SU-DHL-6 (cell line): ENCODE measurements at regions not wholly inside any gene's neighbourhood (a gene's known extent, or its start where the extent isn't known, plus 50 kb on each side); places are given as distances from the start of the nearest gene placed in this dataset.

Experiments used
- H2AFZ ChIP-seq: fragments of 200-600 bp; sonication (generic); 2 replicates; pipeline ENCODE4 v1.6.1; 2014; ENCODE audit warnings: low read depth, mild to moderate bottlenecking, moderate library complexity, mixed read lengths, antibody characterized with exemption, low read length; ENCODE audit not compliant: severe bottlenecking
- H3F3A ChIP-seq: fragments of 200-600 bp; shearing (Covaris generic); 2 replicates; pipeline ENCODE4 v1.6.0; 2016; ENCODE audit warnings: antibody characterized with exemption, mild to moderate bottlenecking; ENCODE audit not compliant: insufficient read depth
- H3K27ac ChIP-seq: fragments of 200-600 bp; sonication (generic); 2 replicates; pipeline ENCODE4 v1.5.1; 2016; ENCODE audit warnings: low read depth, mild to moderate bottlenecking, low read length, moderate library complexity, mixed read lengths
- H3K27me3 ChIP-seq: fragments of 200-600 bp; sonication (generic), shearing (Covaris generic); 2 replicates; pipeline ENCODE4 v1.6.0; 2014; ENCODE audit warnings: mild to moderate bottlenecking, low read length
- H3K36me3 ChIP-seq: fragments of 200-600 bp; sonication (generic); 2 replicates; pipeline ENCODE4 v1.6.1; 2014; ENCODE audit warnings: mild to moderate bottlenecking, low read length, mixed read lengths
- H3K4me2 ChIP-seq: fragments of 300-600, 200-600 bp; shearing (Covaris generic), sonication (generic); 2 replicates; pipeline ENCODE4 v1.6.0; 2014; ENCODE audit warnings: low read length, low read depth, mild to moderate bottlenecking; ENCODE audit not compliant: poor library complexity, severe bottlenecking
- H3K4me3 ChIP-seq: fragments of 200-600 bp; sonication (generic); 2 replicates; pipeline ENCODE4 v1.5.1; 2014; ENCODE audit warnings: antibody characterized with exemption, low read length, mild to moderate bottlenecking, mixed read lengths; ENCODE audit not compliant: insufficient read depth, poor library complexity, severe bottlenecking
- H3K79me2 ChIP-seq: fragments of 200-600 bp; sonication (generic); 2 replicates; pipeline ENCODE4 v1.6.1; 2014; ENCODE audit warnings: mild to moderate bottlenecking, low read length, moderate library complexity; ENCODE audit not compliant: insufficient read depth
- H3K9ac ChIP-seq: fragments of 200-600 bp; sonication (generic); 2 replicates; pipeline ENCODE4 v1.7.0; 2014; ENCODE audit warnings: mild to moderate bottlenecking, low read length
- H3K9me2 ChIP-seq: fragments of 200-600 bp; sonication (generic); replicated peaks from 2 replicates; pipeline ENCODE4 v1.6.1; 2014; ENCODE audit warnings: low read length; ENCODE audit not compliant: insufficient read depth
- H3K9me3 ChIP-seq: fragments of 200-600 bp; sonication (generic); 2 replicates; pipeline ENCODE4 v1.6.1; 2014; ENCODE audit warnings: low read length, mixed read lengths; ENCODE audit not compliant: insufficient read depth
- H4K20me1 ChIP-seq: fragments of 200-600 bp; sonication (generic); 2 replicates; pipeline ENCODE4 v1.6.1; 2014; ENCODE audit warnings: low read depth, mild to moderate bottlenecking, antibody characterized with exemption, low read length, moderate library complexity, mixed read lengths
- CTCF ChIP-seq: fragments of 200-600 bp; sonication (generic); IDR thresholded peaks from one replicate; pipeline ENCODE4 v1.5.1; 2017; ENCODE audit warnings: antibody characterized with exemption, mild to moderate bottlenecking, low read length, moderate library complexity; ENCODE audit not compliant: insufficient read depth, poor library complexity, severe bottlenecking
- EZH2phosphoT487 ChIP-seq: fragments of 200-600 bp; sonication (generic), shearing (Covaris generic); conservative IDR thresholded peaks from 2 replicates; pipeline ENCODE4 v1.6.1; 2018; ENCODE audit warnings: mild to moderate bottlenecking, antibody characterized with exemption, low read length, moderate library complexity, mixed read lengths

GRCh38 chr16:66014221-66014620, 352.3 kb upstream of the CDH5 start:
- Histone ChIP-seq H3K9ac (no peak overlapping the region), H4K20me1 (no peaks in the 10 kb centered on the region), H3K4me2 (no peak overlapping the region), H2AFZ (no peak overlapping the region), H3K4me3 (no peak overlapping the region), H3K9me3 (no peaks in the 10 kb centered on the region), H3K27ac (no peak overlapping the region), H3K36me3 (no peaks in the 10 kb centered on the region), H3K27me3 (no peaks in the 10 kb centered on the region), H3K9me2 (no peaks in the 10 kb centered on the region), H3F3A (no peaks in the 10 kb centered on the region), H3K79me2 (no peaks in the 10 kb centered on the region)
- TF ChIP-seq EZH2phosphoT487 (no peak), CTCF (no peak)

- no peak overlapping the region for H3K4me2 ChIP-seq
- no peaks in the 10 kb centered on the region for H3K36me3 ChIP-seq
- H3K4me3 ChIP-seq: no peak overlapping the region
- no peaks in the 10 kb centered on the region for H3K27me3 ChIP-seq
- H3K79me2 ChIP-seq: no peaks in the 10 kb centered on the region
- no peaks in the 10 kb centered on the region for H4K20me1 ChIP-seq
- no peak overlapping the region for H3K27ac ChIP-seq
- H3K9me2 ChIP-seq: no peaks in the 10 kb centered on the region
- no peak for TF ChIP-seq CTCF
- TF ChIP-seq EZH2phosphoT487: no peak
- no peaks in the 10 kb centered on the region for H3K9me3 ChIP-seq
- H2AFZ ChIP-seq: no peak overlapping the region
- H3K9ac ChIP-seq: no peak overlapping the region
- H3F3A ChIP-seq: no peaks in the 10 kb centered on the region
These were observed 353.0 kb upstream of the CDH5 start for GRCh38 chr16:66013486-66013885.

- no peak for TF ChIP-seq CTCF
- Histone ChIP-seq H3F3A (no peaks in the 10 kb centered on the region), H2AFZ (no peak overlapping the region)
These were observed 358.4 kb upstream of the CDH5 start for GRCh38 chr16:66008136-66008535.

GRCh38 chr16:66007717-66008116, 358.8 kb upstream of the CDH5 start:
- TF ChIP-seq CTCF: no peak
- TF ChIP-seq EZH2phosphoT487: no peak
- Histone ChIP-seq H3K79me2 (no peaks in the 10 kb centered on the region), H3K4me2 (no peak overlapping the region), H3F3A (no peaks in the 10 kb centered on the region), H3K36me3 (no peaks in the 10 kb centered on the region), H4K20me1 (no peaks in the 10 kb centered on the region), H3K9me2 (no peaks in the 10 kb centered on the region), H3K4me3 (no peak overlapping the region), H2AFZ (no peak overlapping the region), H3K27me3 (no peaks in the 10 kb centered on the region), H3K9me3 (no peaks in the 10 kb centered on the region), H3K27ac (no peak overlapping the region), H3K9ac (no peak overlapping the region)

More at GRCh38 chr16:66008136-66008535, 358.4 kb upstream of the CDH5 start:
- H3K79me2 ChIP-seq: no peaks in the 10 kb centered on the region
- no peaks in the 10 kb centered on the region for H3K9me3 ChIP-seq
- H3K36me3 ChIP-seq: no peaks in the 10 kb centered on the region
- H4K20me1 ChIP-seq: no peaks in the 10 kb centered on the region
- no peaks in the 10 kb centered on the region for H3K27me3 ChIP-seq
- H3K4me2 ChIP-seq: no peak overlapping the region
- no peak overlapping the region for H3K27ac ChIP-seq
- H3K9me2 ChIP-seq: no peaks in the 10 kb centered on the region
- no peak overlapping the region for H3K9ac ChIP-seq
- H3K4me3 ChIP-seq: no peak overlapping the region
